Glomerular visceral epithelial cell (primary cell): ENCODE measurements at regions not wholly inside any gene's neighbourhood (a gene's known extent, or its start where the extent isn't known, plus 50 kb on each side); places are given as distances from the start of the nearest gene placed in this dataset.
"Not testable (repeated sequence)": the region's sequence is repeated elsewhere in the genome, so short reads cannot be mapped to it uniquely, and the experiment has no call there.

Experiments used
- DNase-seq: peaks from one replicate; pipeline ENCODE4 v3.0.0-alpha.2; 2016; ENCODE audit errors: extremely low spot score

DNA sequence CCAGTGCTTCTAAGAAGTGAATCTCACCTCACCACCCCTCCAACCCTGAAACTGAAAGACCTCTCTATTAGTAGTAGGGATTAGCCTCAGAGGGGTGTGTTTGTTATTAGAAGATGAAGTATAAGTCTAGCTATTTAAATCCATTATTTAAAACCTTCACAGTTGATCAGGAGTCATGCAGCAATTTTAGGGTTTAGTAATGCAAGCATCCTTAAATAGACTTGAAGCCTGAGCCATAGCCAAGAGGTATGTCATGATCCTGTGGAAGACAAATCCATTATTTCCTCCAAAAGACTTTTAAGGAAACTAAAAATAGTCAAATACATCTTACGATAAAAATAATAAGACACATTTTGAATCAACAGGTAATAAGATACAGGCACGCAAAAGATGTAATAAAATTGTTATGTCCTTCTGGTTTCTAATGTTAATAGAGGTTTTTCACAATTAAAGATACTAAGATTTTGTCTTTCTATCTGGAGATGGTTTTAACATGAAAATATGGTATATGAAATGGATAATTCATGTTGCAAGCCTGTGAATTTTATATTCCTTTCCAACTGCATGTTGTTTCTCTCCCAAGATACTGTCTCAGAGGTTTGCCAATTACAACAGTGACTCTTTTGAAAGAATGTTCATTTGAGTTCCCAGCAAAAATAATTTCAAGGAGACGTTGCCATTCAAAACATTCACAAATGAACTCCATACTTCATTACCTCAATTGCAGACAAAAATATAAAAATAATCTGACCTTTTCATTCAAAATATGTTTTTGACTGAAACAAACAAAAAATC lies 68.0 kb downstream of the LUZP4 start:
- DNase-seq: no peak

DNA sequence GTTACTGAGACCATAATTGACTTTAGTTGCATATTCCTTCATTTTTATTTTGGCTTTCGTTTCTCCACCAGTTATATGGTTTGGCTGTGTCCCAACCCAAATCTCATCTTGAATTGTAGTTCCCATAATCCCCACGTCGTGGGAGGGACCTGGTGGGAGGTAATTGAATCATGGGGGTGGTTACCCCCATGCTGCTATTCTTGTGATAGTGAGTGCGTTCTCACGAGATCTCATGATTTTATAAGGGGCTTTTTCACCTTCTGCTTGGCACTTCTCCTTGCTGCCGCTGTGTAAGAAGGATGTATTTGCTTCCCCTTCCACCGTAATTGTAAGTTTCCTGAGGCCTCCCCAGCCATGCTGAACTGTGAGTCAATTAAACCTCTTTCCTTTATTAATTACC lies 70.0 kb downstream of the LUZP4 start:
- DNase-seq: not testable (repeated sequence)

DNA sequence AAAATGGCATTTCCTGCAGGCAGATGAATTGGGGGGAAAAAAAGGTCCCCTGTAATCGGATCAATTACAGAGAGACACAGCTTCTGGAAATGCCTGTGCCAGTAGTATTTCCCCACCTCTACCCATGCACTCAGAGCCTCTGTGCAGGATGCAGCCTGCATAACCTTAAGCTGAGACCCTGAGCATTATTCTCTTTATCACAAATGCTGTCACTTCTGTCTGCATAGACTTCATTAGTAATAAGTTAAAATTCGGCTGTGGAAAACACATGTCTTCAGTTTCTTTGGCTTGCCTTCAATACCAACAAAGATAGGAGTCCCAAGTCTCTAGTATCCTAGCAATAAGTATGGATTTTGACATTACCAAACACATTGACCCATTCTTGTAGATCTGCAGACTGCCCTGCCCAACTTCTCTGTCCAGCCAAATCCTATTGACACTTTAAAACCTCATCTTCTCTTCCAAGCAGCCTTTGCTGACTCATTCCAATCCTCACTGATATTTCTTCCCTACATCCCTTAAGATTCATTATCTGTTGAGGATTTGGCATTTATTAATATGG lies 70.8 kb downstream of the LUZP4 start:
- no peak for DNase-seq

DNA sequence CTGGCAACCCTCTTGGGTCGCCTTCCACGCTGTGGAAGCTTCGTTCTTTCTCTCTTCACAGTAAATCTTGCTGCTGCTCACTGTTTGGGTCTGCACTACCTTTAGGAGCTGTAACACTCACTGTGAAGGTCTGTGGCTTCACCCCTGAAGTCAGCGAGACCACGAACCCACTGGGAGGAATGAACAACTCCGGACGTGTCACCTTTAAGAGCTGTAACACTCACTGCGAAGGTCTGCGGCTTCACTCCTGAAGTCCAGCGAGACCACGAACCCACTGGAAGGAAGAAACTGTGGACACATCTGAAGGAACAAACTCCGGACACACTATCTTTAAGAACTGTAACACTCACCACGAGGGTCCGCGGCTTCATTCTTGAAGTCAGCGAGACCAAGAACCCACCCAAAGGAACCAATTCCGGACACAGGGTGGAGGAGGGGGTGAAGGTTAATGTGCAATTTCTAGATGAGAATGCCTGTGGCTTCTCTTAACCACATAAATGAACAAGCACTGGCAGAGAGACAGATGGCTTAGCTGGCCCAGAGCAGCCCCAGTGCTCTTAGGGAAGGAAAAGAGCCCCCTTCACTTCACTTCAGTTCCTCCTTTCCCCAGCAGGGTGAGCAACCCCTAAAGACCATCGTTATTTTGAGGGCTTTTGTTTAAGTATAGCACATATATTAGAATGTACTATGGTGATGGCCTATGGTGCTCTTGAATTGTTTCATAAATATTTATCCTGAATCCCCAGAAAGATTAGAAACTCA lies 73.0 kb downstream of the LUZP4 start:
- DNase-seq: peak; percentile 77

DNA sequence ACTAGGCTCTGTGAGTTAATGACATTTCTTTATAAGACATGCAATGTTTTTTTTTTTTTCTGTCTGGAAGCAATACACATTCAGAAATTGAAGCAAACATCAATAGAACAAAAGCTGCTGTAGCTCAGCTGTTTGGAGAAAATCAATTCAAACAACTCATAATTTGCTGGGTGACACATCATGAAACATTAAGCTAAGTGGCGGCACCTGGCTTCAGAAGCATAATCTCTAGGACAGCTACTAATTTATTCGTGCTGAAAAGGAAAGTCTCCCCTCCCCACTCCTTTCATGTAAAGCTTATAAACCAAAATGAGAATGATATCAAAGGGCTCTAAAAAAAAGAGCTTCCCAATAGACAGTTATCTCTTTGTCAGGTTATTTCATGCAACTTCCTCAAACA lies 73.9 kb downstream of the LUZP4 start:
- DNase-seq: no peak

DNA sequence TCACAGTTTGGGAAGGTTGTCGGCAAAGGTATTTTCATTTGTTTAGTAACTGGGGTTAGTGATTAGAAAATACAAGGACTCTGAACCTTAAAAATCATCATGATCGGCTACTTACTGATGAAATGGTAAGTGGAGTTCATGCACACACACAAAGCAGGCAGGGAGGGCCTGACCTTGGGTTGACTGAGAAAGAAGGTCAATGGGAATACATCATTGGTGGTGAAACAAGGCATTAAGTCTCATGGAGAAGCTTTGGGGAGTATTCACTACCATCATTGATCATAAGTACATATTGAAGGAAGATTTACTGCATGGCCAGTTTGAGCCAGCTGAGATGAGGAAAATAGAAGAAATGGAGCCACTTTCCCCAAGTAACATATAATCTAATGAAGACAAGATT lies 74.4 kb downstream of the LUZP4 start:
- DNase-seq: no peak

DNA sequence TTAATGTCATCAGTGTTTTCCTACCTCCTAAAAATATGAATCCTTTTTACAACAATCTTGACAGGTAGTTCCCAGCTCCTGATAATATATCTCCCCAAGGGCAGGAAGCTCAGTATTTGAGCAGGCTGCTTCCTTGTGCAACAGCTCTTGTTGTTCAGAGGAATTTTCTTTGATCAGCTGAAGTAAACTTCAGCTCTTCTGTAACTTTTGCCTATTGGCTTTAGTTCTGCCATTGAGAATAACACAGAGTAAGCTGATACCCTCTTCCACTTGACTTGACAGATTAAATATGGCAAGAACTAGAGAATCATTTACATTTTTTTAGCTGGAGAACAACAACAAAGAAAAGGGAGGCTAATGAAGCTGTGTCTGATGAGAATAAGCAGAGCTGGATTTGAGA lies 75.2 kb downstream of the LUZP4 start:
- DNase-seq: no peak

DNA sequence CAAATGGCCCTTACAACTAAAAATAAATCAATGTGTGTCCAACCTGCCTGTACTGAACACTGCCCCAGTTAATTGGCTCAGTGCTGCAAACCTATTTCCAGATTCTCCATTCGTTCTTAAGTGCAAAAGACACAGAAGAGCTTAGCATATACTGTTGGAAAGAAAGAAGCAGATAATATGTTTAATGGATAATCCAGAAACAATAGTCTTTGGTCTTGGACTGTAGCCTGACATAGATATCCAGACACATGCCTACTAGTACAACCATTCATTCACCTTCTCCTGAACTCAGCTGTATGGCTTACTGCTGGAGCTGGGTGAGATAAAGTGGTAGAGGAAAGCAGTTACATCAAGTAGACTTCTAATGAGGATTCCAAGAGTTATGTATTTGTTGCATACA lies 77.0 kb downstream of the LUZP4 start:
- no peak for DNase-seq

DNA sequence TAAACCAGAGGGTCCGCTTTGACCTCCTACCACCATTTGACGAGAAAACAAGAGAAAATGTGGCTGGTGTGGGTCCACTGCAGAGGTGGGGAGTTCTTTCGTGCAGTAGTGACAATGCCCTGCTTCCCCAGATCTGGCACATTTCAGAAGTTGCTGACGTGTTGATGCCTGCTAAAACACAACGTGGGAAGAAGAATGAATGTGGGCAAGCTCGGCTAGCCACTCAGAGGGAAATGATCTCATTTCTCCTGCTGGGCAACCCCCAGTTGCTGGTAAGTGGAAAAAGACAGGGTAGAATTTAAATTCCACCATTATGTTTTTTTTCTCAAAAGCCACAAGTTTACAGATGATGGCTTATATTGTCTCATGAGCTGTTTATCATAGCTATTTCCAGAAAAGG lies 77.9 kb downstream of the LUZP4 start:
- DNase-seq: peak; percentile 66

DNA sequence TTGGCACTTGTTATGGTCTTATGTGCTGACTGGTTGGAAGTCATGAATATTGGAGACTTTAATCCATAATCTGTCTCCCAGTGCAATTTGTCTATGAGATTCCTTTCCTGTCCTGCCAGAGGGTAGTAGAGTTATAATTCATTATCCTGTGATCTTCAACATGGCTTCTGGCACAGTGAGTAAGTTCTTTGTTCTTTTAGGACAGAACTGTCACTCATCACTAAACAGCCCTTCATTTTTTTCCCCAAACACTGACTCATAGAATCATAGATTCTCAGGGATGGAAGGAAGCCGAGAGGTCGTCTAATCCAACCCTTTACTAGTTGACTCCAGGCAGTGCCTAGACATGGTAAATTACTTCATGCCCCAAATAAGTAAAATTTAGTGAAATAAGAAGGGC lies 78.4 kb downstream of the LUZP4 start:
- peak; percentile 23 for DNase-seq

DNA sequence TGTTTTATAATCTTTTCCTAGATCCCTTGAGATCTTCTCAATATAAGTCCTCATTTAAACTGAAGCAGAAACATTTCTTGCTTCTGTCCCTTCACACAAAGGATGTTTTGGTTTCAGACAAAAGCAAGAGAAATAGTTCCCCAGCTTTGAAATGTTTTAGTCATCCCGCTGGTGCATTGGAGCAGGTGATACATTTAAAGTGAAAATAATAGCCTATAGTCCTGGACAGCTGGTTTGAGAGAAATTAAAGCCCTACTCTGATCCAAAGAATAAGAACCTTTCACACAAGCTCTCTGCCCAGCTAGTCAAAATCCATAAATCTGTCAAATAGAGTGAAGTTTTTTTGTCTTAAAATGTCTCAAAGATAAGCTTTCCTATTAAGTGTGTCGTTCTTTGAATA lies 79.4 kb downstream of the LUZP4 start:
- no peak for DNase-seq

DNA sequence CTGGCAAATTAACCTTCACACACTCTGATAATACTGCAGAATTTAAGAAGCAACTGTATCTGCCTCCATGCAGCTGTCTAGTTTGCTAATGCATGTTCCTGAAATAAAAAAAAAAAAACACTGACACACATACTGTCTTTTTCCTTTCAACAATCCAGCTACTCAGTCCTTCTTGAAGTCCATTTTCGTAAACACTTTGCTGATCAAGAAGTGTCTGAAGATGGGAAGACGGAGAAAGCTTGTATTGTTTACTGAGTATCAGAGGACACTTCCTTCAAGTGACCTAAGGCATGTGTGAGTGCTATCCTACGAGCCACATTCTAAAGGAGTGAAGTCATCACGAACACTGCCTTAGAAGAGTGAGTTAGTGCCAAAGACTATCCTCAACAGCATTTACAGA lies 82.6 kb downstream of the LUZP4 start:
- DNase-seq: peak; percentile 52

DNA sequence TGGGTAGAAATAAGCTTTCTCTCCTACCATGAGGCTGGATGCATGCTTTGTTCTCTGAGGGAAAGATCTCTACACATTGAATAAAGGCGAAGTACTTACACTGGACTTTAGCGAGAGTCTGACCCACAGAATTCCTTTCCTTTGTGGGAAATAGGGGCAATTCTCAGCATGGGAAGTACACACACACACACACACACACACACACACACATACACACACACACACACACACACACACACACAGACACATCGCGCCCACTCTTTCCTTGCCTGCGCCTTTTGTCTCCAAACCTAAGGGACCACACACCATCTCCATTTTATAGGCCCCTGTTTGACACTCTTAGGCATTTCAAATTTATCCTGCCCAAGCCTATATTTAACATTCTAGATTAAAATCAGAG lies 83.8 kb downstream of the LUZP4 start:
- no peak for DNase-seq

DNA sequence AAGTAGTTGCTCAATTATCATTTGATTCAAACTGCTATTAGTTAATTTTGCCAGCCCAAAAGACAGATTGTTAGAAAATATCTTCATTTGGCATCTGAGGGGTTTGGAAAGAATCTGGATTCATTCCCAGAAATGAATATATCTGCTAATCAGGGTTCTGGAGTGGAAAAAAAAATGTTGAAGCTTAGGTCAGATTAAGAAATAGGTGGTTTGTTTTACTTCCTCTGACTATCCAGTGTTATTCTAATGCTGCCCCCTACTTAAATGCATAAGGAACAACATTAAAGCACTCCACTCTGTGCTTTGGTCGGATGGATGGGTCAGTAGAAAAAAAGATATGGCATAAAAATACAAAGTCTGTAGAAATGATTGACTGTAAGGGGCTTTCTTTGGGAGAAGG lies 89.0 kb downstream of the LUZP4 start:
- DNase-seq: no peak

DNA sequence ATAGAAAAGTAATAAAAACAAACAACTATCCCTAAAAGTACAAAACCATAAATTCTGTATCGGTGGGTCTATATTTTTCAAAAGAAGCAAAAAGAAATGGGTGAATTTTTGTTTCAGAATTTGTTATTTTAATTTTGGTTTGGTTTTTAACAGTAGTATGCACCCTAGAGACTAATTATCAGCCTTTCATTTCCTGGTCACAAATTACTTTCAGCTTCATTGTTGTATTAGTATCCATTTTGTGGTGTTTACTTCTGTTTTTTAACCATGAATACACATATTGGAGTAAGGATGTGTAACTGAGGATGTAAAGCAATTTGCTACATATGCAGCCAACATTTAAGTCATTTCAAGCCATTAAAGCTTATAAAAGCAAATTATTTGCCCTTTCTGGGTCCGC lies 97.8 kb downstream of the LUZP4 start:
- DNase-seq: no peak

DNA sequence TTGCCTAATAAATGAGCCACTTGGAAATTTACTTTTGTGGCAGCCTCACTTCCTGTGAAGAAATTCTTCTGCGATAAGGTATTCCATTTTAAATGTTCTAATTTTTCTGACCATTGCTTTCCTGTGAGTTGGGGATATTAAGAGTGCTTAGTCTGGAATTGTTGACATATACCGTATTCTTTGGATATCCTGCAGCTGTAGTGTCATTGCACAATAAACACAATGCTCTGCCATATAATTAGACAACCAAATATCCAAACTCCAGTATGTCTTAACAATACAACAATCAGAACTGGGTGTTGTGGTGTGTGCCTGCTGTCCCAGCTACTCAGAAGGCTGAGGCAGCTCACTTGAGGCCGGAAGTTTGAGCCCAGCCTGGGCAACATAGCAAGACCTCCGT lies 99.4 kb downstream of the LUZP4 start:
- DNase-seq: no peak

DNA sequence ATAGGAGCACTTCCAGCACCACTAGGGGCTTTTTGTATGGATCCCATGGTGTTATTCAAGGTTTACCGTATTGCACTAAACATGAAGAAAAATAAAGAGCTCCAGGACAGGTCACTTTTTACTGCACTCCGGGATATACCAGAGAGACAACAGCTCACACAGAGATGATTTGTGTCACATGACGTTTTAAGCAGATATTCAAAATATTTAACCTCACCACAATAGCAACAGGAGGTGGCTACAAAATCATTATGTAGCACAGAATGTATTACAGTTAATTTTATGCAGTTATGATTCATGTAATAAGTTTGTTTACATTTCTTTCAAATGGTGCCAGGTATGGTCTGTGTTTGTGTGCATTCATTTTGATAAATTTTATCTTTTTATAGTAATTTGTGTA lies 100.6 kb downstream of the LUZP4 start:
- DNase-seq: no peak

DNA sequence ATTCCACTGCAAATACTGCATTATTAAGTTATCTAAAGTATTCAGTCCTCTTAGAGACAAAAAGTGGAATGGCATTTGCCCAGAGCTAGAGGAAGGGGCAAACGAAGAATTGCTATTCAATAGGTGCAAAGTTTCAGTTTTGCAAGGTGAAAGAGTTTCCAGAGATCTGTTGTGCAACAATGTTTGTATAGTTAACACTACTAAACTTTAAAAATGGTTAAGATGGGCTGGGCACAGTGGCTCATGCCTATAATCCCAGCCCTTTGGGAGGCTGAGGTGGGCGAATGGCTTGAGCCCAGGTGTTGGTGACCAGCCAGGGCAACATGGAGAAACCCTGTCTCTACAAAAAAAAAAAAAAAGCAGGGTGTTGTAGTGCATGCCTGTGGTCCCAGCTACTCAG lies 102.5 kb downstream of the LUZP4 start:
- no peak for DNase-seq

DNA sequence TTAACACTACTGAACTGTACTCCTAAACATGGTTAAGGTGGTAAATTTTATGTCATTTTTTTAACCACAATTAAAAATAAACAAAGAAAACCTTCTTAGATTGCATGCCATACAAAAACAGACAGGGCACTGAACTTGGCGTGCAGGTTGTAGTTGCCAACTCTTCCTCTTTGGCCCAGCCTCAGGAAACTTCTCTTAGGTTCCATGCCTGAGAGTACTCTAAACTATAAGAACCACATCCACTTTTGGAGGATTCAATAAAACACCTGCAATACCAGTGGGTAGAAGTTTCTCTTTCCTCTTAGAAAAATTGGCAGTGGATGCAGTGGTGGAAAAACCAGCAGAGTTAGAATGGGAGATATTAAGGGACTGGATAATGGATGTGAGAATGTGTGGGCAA lies 103.4 kb downstream of the LUZP4 start:
- DNase-seq: no peak

DNA sequence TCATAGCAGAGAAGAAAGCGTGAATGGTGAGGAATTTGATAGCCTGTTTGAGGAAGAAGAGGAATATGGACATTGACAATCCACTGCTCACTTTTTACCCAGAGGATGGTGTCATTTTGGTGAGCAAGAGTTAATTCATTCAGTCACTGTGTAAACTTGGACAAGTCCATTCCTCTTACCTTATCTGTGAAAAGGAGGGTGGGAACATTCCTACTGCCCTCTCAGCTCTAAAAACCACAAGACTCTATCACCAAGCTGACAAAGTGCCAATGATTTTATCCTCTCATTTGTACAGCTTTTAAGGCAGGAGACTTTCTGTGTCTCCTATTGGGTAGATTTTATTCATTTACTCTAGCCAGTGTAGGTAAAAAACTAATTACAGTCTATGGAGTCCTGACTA lies 103.8 kb downstream of the LUZP4 start:
- DNase-seq: peak; percentile 80

DNA sequence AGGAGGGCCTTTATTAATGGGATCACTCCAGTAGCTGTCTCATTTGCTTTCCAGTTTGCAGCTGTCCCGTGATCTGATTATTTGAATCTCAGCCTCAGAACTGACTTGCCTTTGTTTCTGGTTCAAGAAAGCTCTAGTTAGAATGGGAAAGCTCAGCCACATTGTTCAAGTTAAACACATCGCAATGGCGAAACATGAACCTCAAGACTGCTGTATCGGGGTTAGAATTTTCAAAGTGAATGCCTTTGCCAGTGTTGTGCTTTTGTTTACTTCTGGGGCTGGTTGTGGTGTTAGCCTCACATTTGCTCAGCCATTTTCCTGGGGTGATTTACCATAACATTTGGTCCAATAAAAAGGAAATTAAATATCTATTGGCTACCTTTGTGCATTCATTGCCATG lies 105.3 kb downstream of the LUZP4 start:
- not testable (repeated sequence) for DNase-seq

DNA sequence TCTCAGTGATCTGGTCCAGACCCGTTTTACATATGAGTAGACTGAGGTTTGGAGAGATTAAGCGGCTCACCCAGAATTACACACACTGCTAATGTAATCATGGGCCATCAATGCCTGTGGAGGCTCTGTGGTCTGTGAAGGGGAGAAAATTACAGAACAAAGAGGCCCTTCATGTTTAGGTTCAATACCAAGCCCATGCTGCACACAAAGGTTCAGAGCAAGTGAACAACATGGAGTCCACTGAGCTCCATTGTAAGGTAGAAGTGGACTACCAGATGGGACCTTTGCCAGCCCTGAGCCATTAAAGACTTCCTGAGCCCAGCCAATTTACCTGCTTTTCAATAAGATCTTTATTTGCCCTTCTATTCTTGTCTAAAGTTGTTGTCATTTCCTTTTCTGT lies 109.8 kb downstream of the LUZP4 start:
- no peak for DNase-seq

DNA sequence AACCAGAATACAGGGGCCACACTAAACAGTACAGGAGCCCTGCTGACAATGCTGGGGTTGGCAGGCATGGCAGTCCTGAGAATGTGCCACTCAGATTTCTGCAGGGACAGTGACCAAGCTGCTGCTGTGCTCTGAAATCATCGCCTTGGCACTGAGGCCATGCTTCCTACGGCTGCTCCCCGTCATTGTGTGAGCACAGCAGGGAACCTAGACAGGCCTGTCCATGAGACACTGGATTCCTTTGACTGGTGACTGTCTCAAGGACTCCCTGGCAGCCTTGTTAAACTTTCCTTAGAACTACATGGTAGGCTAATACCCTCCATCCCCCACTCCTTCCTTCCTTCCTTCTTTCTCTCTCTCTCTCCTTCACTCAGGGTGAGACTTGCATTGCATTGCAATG lies 111.4 kb downstream of the LUZP4 start:
- DNase-seq: no peak
